ENCODE measurements at regions not wholly inside any gene's neighbourhood (a gene's known extent, or its start where the extent isn't known, plus 50 kb on each side); places are given as distances from the start of the nearest gene placed in this dataset.
"Not testable (repeated sequence)": the region's sequence is repeated elsewhere in the genome, so short reads cannot be mapped to it uniquely, and the experiment has no call there.

DNA sequence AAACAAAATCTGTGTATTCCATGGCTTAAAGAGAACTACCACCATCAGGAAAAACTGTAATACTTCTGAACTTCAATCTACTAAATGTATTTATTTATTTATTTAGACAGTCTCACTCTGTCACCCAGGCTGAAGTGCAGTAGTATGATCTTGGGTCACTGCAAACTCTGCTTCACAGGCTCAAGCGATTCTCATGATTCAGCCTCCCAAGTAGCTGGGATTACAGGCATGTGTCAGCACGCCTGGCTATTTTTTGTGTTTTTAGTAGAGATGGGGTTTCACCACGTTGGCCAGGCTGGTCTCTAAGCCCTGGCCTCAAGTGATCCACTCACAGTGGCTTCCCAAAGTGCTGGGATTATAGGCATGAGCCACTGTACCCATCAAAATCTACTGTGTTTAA lies 202.3 kb upstream of the POU1F1 start:
- DNase-seq: no peak

DNA sequence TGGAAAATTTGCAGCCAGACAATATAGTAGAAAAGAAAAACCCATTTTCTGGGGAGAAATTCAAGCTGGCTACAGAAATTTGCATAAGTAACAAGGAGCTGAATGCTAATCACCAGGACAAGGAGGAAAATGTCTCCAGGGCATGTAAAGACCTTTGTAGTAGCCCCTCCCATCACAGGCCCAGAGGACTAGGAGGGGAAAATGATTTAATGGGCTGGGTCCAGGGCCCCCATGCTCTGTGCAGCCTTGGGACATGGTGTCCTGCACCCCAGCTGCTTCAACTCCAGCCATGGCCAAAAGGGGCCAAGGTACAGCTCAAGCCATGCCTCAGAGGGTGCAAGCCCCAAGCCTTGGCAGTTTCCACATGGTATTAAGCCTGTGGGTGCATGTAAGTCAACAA lies 197.6 kb upstream of the POU1F1 start:
- no peak for DNase-seq

DNA sequence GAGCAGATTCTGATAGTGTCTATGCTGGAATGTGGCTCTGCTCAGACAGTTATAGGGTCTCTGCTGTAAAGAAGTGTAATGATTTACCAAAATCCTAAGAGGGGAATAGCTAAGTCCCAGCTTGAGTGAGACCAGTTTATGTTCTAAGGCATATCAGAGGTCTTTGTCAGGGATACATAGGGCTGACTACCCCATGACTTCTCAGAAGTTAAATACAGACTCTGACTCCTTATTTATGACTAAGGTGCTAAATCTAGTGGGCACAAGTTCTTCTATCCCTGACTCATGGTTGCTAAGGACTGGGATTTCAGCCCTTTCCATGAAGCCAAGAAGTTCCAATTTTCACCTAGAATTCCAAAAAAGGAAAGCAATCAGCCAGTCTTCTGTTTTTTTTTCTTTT lies 192.6 kb upstream of the POU1F1 start:
- no peak for DNase-seq

DNA sequence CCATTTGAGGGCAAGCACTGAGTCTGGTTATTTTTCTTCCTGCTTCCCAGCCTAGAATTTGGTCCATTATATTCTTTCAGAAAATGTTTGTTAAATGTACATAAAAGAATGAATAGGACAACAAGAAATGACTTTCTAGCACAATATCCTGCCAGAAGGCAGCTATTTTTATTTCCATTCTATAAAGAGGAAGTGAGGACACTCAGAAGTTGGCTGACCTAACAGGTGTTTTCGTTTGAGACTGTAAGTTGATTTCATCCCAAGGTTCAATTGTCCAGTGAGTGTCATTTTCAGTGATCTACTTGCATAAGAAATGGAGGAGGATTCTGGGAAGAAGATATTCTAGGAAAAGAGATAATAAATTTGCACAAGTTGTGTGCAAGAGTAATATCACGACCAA lies 191.9 kb upstream of the POU1F1 start:
- DNase-seq: no peak

DNA sequence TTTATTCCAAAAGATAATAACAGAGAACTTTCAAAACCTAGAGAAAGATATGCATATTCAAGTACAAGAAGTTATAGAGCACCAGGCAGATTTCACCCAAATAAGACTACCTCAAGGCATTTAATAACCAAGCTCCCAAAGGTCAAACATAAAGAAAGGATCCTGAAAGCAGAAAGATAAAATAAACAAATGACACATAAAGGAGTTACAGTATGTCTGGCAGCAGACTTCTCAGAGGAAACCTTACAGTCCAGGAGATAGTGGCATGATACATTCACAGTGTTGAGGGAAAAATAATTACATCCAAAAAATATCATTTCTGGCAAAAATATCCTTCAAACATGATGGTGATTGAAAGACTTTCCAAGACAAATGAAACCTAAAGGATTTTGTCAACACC lies 185.8 kb upstream of the POU1F1 start:
- no peak for DNase-seq

DNA sequence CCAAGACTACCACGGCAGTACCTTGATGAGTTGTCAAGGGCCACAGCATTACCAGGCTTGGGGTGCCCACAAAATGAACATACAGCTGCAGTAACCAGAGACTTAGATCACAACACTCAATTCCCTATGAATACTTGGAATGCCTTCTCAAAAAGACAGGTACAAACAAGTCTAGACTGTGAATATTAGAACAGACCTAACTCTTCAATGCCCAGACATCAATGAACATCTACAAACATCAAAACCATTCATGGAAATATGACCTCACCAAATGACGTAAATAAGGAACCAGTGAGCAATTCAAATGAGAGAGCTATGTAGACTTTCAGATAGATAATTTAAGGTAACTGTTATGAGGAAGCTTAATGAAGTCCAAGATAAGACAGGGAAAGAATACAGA lies 185.1 kb upstream of the POU1F1 start:
- DNase-seq: no peak

DNA sequence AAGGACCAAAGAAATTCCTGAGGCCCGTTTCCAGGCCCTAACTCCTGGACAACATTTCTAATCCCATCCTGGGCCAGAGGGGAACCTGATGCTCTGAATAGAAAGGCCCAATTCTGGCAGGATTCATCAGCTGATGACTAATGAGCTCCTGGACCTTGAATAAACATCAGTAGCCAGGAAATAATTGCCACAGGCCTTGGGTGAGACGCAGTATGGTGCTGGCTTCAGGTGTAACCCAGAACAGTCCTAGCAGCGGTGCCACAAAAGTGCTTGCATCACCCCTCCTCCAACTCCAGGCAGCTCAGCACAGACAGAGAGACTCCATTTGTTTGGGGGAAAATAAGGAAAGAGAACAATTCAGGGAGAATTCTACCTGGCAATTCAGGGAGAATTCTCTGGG lies 184.7 kb upstream of the POU1F1 start:
- no peak for DNase-seq

DNA sequence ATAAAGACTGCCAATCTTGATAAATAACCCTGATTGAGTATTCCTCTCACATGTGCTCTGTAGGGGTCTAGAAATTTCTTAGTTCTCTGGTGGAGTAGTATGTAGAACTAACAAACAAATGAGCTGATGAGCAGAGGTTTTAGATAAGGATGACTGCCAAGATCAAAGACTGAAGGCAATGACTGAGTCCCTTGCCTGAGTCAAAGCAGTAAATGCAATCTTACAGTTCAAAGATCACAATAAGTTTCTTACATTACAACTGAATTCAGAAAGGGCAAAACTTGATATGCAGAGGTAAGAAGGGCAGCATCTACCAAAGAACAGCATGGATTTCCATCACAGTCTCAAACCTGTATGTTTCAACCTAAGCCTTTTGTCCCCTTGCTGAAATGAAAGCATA lies 172.2 kb upstream of the POU1F1 start:
- no peak for DNase-seq

DNA sequence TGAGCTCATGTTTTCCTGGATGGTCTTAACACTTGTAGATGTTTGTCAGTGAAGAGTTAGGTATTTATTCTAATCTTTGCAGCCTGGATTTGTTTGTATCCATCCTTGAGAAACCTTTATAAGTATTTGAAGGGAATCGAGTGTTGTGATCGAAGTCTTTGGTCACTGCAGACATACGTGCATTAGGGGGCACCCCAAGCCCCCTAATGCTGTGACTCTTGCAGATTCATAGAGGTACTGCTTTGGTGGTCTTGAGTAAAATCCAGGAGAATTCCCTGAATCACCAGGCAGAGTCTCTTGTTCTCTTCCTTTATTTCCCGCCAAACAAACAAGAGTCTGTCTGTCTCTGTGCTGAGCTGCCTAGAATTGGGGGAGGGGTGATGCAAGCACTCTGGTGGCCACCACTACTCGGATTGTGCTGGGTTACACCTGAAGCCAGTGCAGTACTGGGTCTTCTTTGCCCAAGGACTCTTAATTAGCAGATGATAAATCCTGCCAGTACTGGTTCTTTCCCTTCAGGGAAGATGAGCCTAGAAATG lies 170.5 kb upstream of the POU1F1 start:
- no peak for DNase-seq

DNA sequence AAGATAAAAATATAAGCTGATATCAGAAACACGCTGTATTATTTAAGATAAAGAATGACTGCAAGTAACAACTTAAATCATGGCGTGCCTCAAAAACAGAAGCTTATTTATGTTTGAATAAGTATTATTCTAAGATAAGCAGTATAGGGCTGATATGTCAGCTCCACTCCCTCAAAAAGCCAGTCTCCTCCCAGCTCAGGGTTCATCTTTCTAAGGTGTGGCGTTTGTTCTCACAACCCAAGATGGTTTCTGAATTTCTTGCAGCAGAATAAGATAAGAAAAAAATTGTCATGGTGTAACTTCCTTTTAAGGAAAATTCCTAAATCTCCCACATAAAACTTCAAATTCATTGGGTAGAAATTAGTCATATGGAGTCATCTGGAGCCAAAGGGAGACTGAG lies 166.1 kb upstream of the POU1F1 start:
- DNase-seq: no peak

DNA sequence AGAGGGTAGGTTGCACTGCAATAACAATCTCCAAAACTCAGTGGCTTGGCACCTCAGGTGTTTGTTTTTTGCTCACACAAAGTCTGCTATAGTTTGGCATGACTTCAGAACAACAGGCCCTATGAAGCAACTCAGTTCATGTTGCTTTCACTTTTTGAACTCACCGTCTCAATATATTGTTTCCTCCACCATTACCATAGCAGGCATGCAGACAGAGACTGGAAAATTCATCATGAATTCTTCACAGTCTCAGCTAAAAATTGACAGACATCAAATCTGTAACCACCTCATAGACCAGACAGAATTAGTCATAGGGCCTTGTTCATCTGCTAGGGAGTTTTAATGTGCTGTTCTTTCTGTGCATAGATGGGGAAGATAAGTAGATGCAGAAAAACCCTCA lies 161.4 kb upstream of the POU1F1 start:
- DNase-seq: no peak

DNA sequence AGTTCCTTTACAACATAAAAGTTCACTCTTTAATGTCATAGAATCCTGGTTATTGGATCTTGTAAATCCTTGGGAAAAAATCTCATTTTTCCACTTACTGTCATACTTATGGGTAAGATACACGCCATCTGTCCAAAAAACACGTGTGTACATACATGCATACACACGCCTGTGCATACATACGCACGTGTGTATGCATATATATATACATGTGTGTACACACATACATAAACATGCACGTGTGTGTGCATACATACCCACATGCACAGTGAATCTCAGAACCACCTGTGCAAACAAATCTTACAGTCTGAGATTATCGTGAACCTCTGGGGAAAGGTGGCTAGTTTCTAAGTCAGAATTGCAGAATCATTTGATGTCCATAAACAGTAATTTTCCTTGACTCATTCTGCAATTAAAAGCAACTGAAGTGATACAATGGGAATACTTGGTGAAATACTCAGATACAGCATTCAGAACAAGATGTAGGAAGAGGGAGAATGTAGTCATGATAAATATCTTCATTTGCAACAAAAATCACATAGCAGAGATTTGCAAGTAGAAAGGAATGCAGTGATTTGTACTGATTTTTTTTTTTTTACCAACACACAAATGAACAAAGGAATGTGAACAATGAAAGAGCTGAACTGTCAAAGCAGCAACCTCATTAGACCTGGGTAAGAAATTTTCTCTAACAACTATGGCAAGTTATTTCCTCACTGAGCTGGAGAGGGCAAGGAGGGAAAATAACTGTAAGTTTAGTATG lies 160.6 kb upstream of the POU1F1 start:
- no peak for DNase-seq

DNA sequence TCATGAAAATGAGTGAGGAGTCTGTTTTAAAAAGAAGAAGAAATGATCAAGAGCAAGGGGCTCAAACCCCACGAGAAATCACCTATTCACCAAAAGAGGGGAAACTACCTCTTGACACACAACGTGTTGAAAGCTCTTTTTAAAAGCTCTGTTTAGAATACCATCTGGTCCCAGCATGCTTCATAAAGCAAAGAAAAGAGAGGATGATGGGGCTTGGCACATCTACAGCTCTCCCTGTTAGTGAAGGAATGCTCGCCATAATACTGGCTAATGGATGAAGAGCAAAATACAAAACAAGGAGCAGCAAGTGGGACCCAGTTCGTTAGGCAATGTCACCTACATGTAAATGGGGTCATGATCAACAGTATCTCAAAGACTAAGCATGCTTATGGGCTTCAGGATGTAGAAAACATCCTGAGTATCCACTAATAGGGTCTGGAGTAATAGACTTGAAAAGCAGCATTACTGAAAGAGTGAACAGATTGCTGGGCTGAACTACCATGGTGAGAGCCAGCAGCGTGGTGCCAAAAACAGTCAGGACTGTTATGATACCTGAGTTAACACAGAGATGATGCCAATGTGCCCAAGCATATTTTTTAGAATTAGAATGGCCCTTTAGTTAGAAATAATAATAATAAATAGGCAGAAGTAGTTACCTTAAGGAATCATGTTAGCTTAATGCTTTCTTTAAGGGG lies 159.7 kb upstream of the POU1F1 start:
- DNase-seq: no peak

DNA sequence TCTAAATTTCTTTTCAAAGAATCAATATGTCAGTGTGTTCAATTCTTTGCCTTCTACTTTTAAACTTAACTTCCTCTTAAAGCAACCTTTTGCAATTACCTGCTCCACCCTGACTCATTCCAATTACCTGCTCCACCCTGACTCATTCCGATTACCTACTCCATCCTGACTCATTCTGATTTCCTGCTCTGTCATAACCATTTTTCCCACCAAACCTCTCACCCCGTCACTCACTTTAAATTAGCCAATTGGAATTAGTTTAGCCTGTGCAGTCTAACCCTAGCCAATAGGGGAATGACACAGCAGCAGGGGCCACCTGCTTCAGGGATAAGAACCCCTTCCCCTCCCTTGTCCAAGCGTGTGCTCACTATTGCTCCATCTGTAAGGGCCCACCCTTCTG lies 157.1 kb upstream of the POU1F1 start:
- DNase-seq: not testable (repeated sequence)

DNA sequence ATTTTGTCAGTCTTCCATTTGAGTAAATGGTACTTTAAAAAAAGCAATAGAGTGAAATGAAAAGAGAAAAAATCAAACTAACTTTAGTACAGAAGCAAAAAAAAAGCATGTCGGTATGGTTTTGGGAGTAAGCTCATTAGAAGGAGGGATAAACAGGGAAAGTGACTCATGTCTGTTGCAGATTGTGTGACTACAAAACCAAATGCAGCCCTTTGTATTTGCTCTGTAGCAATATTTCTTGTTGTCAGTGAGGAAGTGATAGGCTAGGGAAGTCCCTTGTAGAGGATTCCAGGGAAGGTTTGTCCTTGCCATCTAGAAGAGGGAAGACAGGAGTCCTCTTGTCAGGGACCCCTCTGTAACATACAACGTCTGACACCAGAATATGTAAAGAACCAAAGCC lies 150.5 kb upstream of the POU1F1 start:
- DNase-seq: no peak

DNA sequence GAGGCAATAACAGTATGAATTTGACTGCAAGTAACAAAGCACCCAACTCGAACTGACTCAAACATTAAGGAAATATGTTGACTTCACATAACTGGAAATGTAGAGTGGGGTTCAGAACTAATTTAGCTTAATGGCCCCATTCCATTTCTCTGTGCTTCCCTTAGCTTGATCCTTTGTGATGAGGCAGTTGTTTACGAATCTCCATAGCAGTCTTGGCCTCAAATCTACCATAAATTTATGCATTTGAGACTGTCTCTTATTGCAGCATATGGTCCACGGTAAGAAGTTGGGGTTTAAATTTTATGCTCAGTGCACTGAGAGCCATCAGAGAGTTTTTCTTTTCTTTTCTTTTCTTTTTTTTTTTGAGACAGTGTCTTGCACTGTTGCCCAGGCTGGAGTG lies 148.7 kb upstream of the POU1F1 start:
- no peak for DNase-seq

DNA sequence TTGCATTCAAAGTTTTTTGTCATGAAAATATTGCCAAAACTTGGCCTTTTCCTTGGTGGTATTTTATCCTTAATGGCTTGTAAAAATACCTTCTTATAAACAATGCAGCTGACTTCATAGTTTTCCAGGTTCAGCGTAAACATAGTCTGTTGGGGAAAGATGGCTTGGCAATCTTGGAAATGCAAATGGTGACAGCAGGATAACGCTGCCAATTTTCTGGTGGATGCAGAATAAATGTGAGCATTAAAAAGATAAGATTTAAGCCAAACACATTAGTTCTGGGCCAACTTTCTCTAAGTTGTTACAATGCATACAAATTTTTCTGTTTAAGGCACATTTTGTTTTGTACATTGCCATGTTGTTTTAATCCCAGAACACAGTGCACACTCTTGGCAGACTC lies 147.0 kb upstream of the POU1F1 start:
- DNase-seq: no peak

DNA sequence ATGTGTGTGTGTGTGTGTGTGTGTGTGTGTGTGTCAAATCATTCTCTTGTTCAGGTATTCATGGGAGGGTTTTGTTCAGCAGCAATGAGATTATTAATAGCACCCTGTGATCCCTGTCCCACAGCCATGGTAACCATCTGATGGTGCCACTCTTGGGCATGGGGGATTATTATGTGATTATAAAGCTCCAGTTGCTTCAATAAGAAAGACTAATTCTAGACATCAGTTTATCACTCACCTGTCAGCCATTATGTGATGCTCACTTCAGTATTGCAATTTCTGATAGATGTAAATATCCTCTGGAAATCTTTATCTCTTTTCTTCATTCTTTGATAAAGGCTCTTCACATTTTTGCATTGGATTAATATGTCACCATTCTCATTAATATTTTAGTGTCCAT lies 145.9 kb upstream of the POU1F1 start:
- no peak for DNase-seq

DNA sequence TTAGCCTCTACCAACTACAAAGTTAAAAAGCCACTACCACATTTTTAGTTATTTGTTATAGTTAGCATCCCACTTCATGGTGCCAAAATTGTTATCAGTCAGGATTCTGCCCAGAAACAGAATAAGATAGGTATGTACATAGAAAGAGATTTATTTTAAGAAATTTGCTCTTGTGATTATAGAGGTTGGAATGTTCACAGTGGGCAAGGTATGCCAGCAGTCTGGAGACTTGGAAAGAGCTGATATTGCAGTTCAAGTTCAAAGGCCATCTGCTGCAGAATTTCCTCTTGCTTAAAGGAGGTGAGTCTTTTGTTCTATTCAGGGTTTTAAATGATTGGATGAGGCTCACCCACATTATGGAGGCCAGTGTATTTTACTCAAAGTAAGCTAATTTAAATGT lies 143.8 kb upstream of the POU1F1 start:
- DNase-seq: no peak

DNA sequence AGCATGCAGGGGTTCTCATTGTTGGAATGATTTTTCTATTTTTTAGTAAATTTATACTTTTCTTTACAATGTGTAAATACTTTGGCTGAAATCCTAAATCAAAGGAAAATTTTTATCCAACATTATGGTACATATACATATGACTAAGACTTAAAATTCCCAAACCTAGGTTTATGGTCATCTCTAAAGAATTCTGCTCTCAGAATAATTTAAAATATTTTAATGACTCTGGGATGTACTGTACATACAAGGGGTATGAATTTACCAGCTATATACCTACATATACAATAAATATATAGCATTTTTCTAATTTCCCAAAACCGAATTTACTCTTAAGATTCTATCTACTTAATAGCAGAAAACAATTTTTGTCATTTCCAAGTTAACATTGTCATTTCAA lies 137.9 kb upstream of the POU1F1 start:
- no peak for DNase-seq

DNA sequence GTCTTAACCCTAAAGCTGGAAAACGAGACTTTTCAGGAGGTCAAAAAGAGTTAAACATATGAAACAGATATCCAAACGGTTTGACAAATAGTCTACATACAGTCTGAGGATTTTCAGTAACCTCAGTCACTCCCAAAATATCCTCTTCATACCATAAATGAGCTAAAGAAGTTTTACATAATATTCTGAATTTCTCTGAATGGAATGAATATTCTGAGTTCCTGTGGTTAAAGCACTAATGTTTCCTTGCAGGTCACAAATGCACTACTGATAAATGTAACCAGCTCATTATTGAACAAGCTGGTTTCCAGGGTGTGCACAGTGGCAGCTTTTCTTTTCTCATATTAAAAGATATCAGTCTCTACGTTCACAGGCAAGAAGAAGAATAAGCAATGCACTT lies 137.4 kb upstream of the POU1F1 start:
- no peak for DNase-seq

DNA sequence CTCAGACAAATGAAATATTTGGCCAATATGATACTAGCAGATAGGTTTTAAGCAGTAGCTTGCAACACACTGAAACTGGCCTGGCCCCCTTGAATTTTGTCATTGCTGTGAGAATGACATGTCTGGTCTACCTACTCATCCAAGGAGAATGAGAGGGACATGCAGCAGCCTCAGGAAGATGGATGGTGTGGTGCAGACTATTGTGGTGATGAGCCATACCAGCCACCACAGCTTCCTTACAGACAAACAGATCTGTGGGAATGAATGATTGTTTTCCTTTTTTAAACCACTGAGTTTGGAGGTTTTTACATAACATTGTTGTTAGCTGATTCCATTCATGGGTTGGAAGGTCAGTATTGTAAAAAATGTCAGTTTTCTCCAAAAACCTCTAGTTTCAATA lies 133.7 kb upstream of the POU1F1 start:
- DNase-seq: no peak

DNA sequence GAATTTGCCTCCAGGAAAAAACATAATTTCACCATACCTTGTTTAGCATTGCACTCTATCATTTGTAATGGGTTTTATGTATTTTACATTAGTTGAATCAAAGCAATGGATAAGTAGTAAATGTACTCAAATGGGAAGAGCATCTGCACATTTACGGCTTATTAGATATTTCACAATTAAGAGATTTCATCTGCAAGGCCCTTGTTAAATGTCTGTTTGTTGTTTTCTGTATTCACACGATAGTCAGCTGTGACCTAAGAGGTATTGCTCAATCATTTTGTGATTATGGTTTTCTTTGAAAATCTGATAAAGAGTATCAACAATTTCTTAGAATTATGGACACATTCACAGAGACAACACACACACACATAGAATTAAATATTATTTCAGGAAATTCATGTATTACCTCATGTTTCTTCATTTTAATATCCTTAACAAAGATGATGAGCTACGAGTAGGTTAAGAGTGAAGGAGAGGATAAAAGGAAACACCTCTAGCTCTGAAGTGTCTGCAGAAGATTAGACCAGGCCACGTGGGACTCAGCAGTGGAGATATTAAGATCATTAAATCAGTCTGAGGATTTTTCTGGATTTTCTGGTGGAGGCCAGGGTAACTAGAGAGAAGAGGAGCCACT lies 121.9 kb upstream of the POU1F1 start:
- no peak for DNase-seq

DNA sequence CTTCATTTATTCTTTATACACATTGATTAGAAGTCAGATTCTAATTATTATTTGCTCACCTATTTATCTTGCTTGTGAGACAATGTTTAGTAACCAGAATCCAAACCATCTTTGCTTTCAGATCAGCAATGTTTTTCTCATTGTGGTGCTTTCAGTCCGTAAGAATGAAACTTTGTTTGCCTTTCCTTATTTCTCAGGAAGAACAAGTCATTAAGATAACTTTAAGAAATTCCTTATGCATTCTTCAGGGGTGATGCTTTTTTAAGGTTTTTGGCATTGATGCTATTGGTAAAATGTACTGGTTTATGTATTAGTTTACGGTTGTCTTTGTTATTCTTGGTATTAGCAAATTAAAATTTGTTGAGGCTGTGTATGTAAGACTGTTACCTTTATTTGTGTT lies 120.8 kb upstream of the POU1F1 start:
- DNase-seq: no peak

Data from bone marrow (tissue), 2 donors.